ENCODE measurements at regions not wholly inside any gene's neighbourhood (a gene's known extent, or its start where the extent isn't known, plus 50 kb on each side); places are given as distances from the start of the nearest gene placed in this dataset.

DNA sequence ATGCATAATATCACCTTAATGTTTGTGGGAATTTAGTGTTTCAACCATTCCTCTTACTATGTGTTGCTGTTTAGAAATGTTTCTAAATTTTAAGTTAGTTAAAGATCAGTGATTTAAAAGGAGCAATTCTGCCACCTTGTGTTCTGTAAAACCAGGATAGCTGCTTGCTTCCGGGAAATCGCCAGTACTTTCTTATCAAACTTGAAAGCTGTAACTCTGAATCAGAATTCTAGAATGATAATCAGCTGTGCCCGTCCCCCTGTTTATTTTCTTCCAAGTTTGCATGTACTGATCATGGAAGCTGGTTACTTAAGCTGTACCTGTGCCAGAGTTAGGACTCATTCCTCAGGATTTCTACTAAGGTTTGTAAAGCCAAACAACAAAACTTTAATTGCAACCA lies 656.4 kb downstream of the LTN1 start:
- Histone ChIP-seq H3K4me2 (ENCODE audit: control insufficient read depth, extremely low read depth, insufficient read depth, low read depth, low read length) (peak overlapping the region; percentile 19), H3K9ac (ENCODE audit: control insufficient read depth, extremely low read depth, insufficient read depth, low read length) (no peak overlapping the region), H4K20me1 (ENCODE audit: control insufficient read depth, extremely low read depth, insufficient read depth, low read length) (no peaks in the 10 kb centered on the region), H3K4me3 (ENCODE audit: control insufficient read depth in 2 of 3, extremely low read depth in 1 of 3, insufficient read depth in 2 of 3, low read depth in 1 of 3, low read length in 3 of 3) (no peak overlapping the region), H3K27me3 (ENCODE audit: control insufficient read depth, extremely low read depth, insufficient read depth, low read length) (no peaks in the 10 kb centered on the region), H2AFZ (ENCODE audit: control insufficient read depth, low read length) (peak overlapping the region; percentile 56), H3K9me3 (ENCODE audit: control insufficient read depth, low read depth, low read length) (no peaks in the 10 kb centered on the region), H3K36me3 (ENCODE audit: control insufficient read depth in 2 of 2, extremely low read depth in 1 of 2, insufficient read depth in 2 of 2, low read length in 2 of 2) (no peaks in the 10 kb centered on the region), H3K79me2 (ENCODE audit: control insufficient read depth, insufficient read depth, low read length) (no peaks in the 10 kb centered on the region), H3K4me1 (ENCODE audit: control insufficient read depth, extremely low read depth, insufficient read depth, low read length) (no peaks in the 10 kb centered on the region), H3K9me1 (ENCODE audit: control insufficient read depth, extremely low read depth, insufficient read depth, low read length) (no peaks in the 10 kb centered on the region), H3K27ac (ENCODE audit: control insufficient read depth, insufficient read depth, low read length) (no peak overlapping the region)
- peak; percentile 27 to 53 (median 37) for TF ChIP-seq CTCF (optimal IDR thresholded peaks at IDR 0.05 in 1 of 3, IDR thresholded peaks at IDR 0.05 in 1 of 3, conservative IDR thresholded peaks at IDR 0.05 in 1 of 3; ENCODE audit: extremely low read depth in 1 of 3, insufficient read depth in 2 of 3, low read length in 3 of 3)
- no peak for TF ChIP-seq EZH2 (IDR thresholded peaks at IDR 0.05; ENCODE audit: low read length)
- FAIRE-seq (no peak), DNase-seq (ENCODE audit: low read depth, low spot score) (no peak)
- dilution Hi-C loops (cut with MboI; ENCODE audit: extremely low pct_ligation_motif_present, low sequenced_read_pairs): no loop called here

DNA sequence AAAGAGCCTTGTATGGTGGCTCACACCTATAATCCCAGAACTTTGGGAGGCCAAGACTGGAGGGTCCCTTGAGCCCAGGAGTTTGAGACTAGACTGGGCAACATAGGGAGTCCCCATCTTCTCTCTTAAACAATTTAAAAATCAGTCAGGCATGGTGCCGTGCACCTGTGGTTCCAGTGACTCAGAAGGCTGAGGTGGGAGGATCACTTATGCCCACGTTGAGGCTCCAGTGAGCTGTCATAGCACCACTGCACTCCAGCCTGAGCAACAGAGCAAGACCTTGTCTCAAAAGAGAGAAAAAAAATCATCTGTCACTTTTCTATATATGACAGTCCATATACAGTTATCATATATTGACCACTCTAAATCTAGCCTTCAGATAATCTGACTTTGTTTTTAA lies 658.3 kb downstream of the LTN1 start:
- Histone ChIP-seq H4K20me1 (ENCODE audit: control insufficient read depth, extremely low read depth, insufficient read depth, low read length) (no peaks in the 10 kb centered on the region), H2AFZ (ENCODE audit: control insufficient read depth, low read length) (no peak overlapping the region), H3K9me3 (ENCODE audit: control insufficient read depth, low read depth, low read length) (no peaks in the 10 kb centered on the region), H3K4me3 (ENCODE audit: control insufficient read depth in 2 of 3, extremely low read depth in 1 of 3, insufficient read depth in 2 of 3, low read depth in 1 of 3, low read length in 3 of 3) (no peak overlapping the region), H3K9ac (ENCODE audit: control insufficient read depth, extremely low read depth, insufficient read depth, low read length) (no peak overlapping the region), H3K27ac (ENCODE audit: control insufficient read depth, insufficient read depth, low read length) (no peak overlapping the region), H3K4me2 (ENCODE audit: control insufficient read depth, extremely low read depth, insufficient read depth, low read depth, low read length) (no peak overlapping the region), H3K27me3 (ENCODE audit: control insufficient read depth, extremely low read depth, insufficient read depth, low read length) (no peaks in the 10 kb centered on the region), H3K4me1 (ENCODE audit: control insufficient read depth, extremely low read depth, insufficient read depth, low read length) (no peaks in the 10 kb centered on the region), H3K36me3 (ENCODE audit: control insufficient read depth in 2 of 2, extremely low read depth in 1 of 2, insufficient read depth in 2 of 2, low read length in 2 of 2) (no peaks in the 10 kb centered on the region), H3K9me1 (ENCODE audit: control insufficient read depth, extremely low read depth, insufficient read depth, low read length) (no peaks in the 10 kb centered on the region), H3K79me2 (ENCODE audit: control insufficient read depth, insufficient read depth, low read length) (no peaks in the 10 kb centered on the region)
- dilution Hi-C loops (cut with MboI; ENCODE audit: extremely low pct_ligation_motif_present, low sequenced_read_pairs): no loop called here
- DNase-seq (ENCODE audit: low read depth, low spot score) (no peak), FAIRE-seq (no peak)
- TF ChIP-seq EZH2 (IDR thresholded peaks at IDR 0.05; ENCODE audit: low read length) (no peak), CTCF (optimal IDR thresholded peaks at IDR 0.05 in 1 of 3, IDR thresholded peaks at IDR 0.05 in 1 of 3, conservative IDR thresholded peaks at IDR 0.05 in 1 of 3; ENCODE audit: extremely low read depth in 1 of 3, insufficient read depth in 2 of 3, low read length in 3 of 3) (no peak)
